Upper lobe of left lung (tissue), 6 donors: ENCODE measurements at regions not wholly inside any gene's neighbourhood (a gene's known extent, or its start where the extent isn't known, plus 50 kb on each side); places are given as distances from the start of the nearest gene placed in this dataset.
A peak's percentile ranks its signal among the peaks of the same experiment; 100 is the strongest.

Experiments used
- ATAC-seq, 2 donors: fragments of 200-7000 bp; cut with Tn5 transposase; one replicate each; pipeline ENCODE4 v1.9.1; 2022; ENCODE audit warnings: mild to moderate bottlenecking in 2 of 2, moderate library complexity in 2 of 2; ENCODE audit not compliant: low FRiP score in 2 of 2
- DNase-seq, 2 donors: peaks; one replicate each; pipeline ENCODE4 v3.0.0-alpha.2; 2019 to 2020
- H3K27ac ChIP-seq, 4 donors: fragments of 200-600 bp; sonication (generic); one replicate each; pipeline ENCODE4 v1.5.1; 2016 to 2019
- H3K27me3 ChIP-seq, 4 donors: fragments of 200-600 bp; sonication (generic); one replicate each; pipeline ENCODE4 v1.5.1; 2017 to 2019
- H3K36me3 ChIP-seq, 4 donors: fragments of 200-600 bp; sonication (generic); one replicate each; pipeline ENCODE4 v1.5.1; 2016 to 2019
- H3K4me1 ChIP-seq, 4 donors: fragments of 200-600 bp; sonication (generic); one replicate each; pipeline ENCODE4 v1.5.1; 2018 to 2019
- H3K4me3 ChIP-seq, 4 donors: fragments of 200-600 bp; sonication (generic); one replicate each; pipeline ENCODE4 v1.5.1; 2017 to 2019; ENCODE audit warnings: mild to moderate bottlenecking in 2 of 4, moderate library complexity in 1 of 4
- H3K9me3 ChIP-seq, 4 donors: fragments of 200-600 bp; sonication (generic); one replicate each; pipeline ENCODE4 v1.5.1; 2018 to 2019
- EP300 ChIP-seq, 4 donors: sonication (generic); formaldehyde crosslinking; IDR thresholded peaks; one replicate each; pipeline ENCODE4 v1.5.1; 2017; ENCODE audit warnings: antibody characterized with exemption in 4 of 4, control low read depth in 2 of 4
- POLR2A ChIP-seq, 4 donors: fragments of 450-650 bp; IDR thresholded peaks; one replicate each; pipeline ENCODE4 v1.5.1; 2016 to 2017; ENCODE audit warnings: antibody characterized with exemption in 4 of 4, mild to moderate bottlenecking in 2 of 4
- POLR2AphosphoS5 ChIP-seq, 2 donors: sonication (generic); formaldehyde crosslinking; IDR thresholded peaks; one replicate each; pipeline ENCODE4 v1.5.1; 2017; ENCODE audit warnings: antibody characterized with exemption in 2 of 2
- WGBS, 2 donors: methylation state at CpG; one replicate each; pipeline ENCODE4 v1.1.5; 2017 to 2018; 5-methylcytosine and 5-hydroxymethylcytosine counted together
- TF ChIP-seq, protein P1 (sequence below), 6 experiments: fragments of 450-650 bp in 4 of 6; fragments of 200-600 bp in 2 of 6; sonication (generic) in 2 of 6; IDR thresholded peaks; one replicate each; pipeline ENCODE4 v1.5.1; 2016 to 2019; ENCODE audit warnings: antibody characterized with exemption in 6 of 6
- donor health status: DM: no; HTN: no; CAD: no; lungs with moderate emphysema.
- donor health status: DM: no; HTN: yes; CAD: no; lungs with severe emphysema.

GRCh38 chr12:28817524-28817923 lies 331.6 kb upstream of the FAR2 start:
- TF ChIP-seq POLR2AphosphoS5 (IDR thresholded peaks at IDR 0.05) (no peak), POLR2A (IDR thresholded peaks at IDR 0.05) (no peak), EP300 (IDR thresholded peaks at IDR 0.05) (no peak)
- TF ChIP-seq, protein P1, sequence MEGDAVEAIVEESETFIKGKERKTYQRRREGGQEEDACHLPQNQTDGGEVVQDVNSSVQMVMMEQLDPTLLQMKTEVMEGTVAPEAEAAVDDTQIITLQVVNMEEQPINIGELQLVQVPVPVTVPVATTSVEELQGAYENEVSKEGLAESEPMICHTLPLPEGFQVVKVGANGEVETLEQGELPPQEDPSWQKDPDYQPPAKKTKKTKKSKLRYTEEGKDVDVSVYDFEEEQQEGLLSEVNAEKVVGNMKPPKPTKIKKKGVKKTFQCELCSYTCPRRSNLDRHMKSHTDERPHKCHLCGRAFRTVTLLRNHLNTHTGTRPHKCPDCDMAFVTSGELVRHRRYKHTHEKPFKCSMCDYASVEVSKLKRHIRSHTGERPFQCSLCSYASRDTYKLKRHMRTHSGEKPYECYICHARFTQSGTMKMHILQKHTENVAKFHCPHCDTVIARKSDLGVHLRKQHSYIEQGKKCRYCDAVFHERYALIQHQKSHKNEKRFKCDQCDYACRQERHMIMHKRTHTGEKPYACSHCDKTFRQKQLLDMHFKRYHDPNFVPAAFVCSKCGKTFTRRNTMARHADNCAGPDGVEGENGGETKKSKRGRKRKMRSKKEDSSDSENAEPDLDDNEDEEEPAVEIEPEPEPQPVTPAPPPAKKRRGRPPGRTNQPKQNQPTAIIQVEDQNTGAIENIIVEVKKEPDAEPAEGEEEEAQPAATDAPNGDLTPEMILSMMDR (IDR thresholded peaks at IDR 0.05): no peak
- Histone ChIP-seq H3K27me3 (no peaks in the 10 kb centered on the region), H3K9me3 (no peaks in the 10 kb centered on the region), H3K4me1 (no peaks in the 10 kb centered on the region), H3K4me3 (no peak overlapping the region), H3K27ac (no peak overlapping the region), H3K36me3 (no peaks in the 10 kb centered on the region)
- WGBS, 2 donors: 87 to 88% methylated on average over 4 to 7 of the region's 7 CpGs
- DNase-seq (no peak), ATAC-seq (no peak)

- no peaks in the 10 kb centered on the region for H3K27me3 ChIP-seq
- H3K36me3 ChIP-seq: no peaks in the 10 kb centered on the region
- H3K9me3 ChIP-seq: no peaks in the 10 kb centered on the region
- TF ChIP-seq EP300 (IDR thresholded peaks at IDR 0.05) (no peak), POLR2A (IDR thresholded peaks at IDR 0.05) (no peak), POLR2AphosphoS5 (IDR thresholded peaks at IDR 0.05) (no peak)
- TF ChIP-seq, protein P1 (IDR thresholded peaks at IDR 0.05): no peak
- H3K4me3 ChIP-seq: no peak overlapping the region
- ATAC-seq: peak in 1 of 2 donors; percentile 67
- DNase-seq: no peak
- H3K4me1 ChIP-seq: no peaks in the 10 kb centered on the region
- 78 to 82% methylated on average over 2 of the region's 2 CpGs for WGBS, 2 donors
- no peak overlapping the region for H3K27ac ChIP-seq
Measured at GRCh38 chr12:28824193-28824846, 324.8 kb upstream of the FAR2 start.

- TF ChIP-seq EP300 (IDR thresholded peaks at IDR 0.05) (no peak), POLR2A (IDR thresholded peaks at IDR 0.05) (no peak), POLR2AphosphoS5 (IDR thresholded peaks at IDR 0.05) (no peak)
- TF ChIP-seq, protein P1 (IDR thresholded peaks at IDR 0.05): no peak
- Histone ChIP-seq H3K4me3 (no peak overlapping the region), H3K36me3 (no peaks in the 10 kb centered on the region), H3K27ac (no peak overlapping the region), H3K27me3 (no peaks in the 10 kb centered on the region), H3K4me1 (no peaks in the 10 kb centered on the region), H3K9me3 (no peaks in the 10 kb centered on the region)
- ATAC-seq (peak in 1 of 2 donors; percentile 83), DNase-seq (no peak)
Measured at GRCh38 chr12:28824849-28825248, 324.2 kb upstream of the FAR2 start.

- H3K27me3 ChIP-seq: no peaks in the 10 kb centered on the region
- no peaks in the 10 kb centered on the region for H3K4me1 ChIP-seq
- no peak overlapping the region for H3K27ac ChIP-seq
- H3K4me3 ChIP-seq: no peak overlapping the region
- H3K36me3 ChIP-seq: no peaks in the 10 kb centered on the region
- no peak for TF ChIP-seq POLR2A (IDR thresholded peaks at IDR 0.05)
- TF ChIP-seq, protein P1 (IDR thresholded peaks at IDR 0.05): no peak
- TF ChIP-seq EP300 (IDR thresholded peaks at IDR 0.05): no peak
- TF ChIP-seq POLR2AphosphoS5 (IDR thresholded peaks at IDR 0.05): no peak
- no peaks in the 10 kb centered on the region for H3K9me3 ChIP-seq
- DNase-seq (no peak), ATAC-seq (no peak)
Measured at GRCh38 chr12:28826766-28827165, 322.3 kb upstream of the FAR2 start.

DNA sequence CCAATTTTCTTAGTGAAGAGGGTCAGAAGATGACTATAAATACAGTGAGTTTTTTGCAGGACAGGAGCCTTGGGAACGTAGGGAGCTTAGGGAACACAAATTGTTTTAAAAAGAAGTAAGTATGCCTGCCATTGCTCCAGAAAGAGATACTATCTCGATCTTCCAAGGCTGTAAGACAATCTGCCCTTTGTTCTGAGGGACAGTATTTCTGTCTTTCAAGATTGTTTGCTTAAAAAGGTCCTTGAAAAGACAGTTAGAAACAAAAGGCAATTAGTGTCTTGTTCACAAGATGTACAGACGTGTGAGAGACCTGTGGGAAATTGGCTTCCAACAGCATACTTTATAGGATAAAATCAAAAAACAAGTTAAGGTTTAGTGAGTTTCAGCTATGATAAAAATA lies 321.2 kb upstream of the FAR2 start:
- H3K4me3 ChIP-seq: no peak overlapping the region
- TF ChIP-seq, protein P1 (IDR thresholded peaks at IDR 0.05): no peak
- no peak for TF ChIP-seq EP300 (IDR thresholded peaks at IDR 0.05)
- TF ChIP-seq POLR2A (IDR thresholded peaks at IDR 0.05): no peak
- no peak for TF ChIP-seq POLR2AphosphoS5 (IDR thresholded peaks at IDR 0.05)
- H3K27me3 ChIP-seq: no peaks in the 10 kb centered on the region
- no peaks in the 10 kb centered on the region for H3K9me3 ChIP-seq
- 26 to 31% methylated on average over 3 of the region's 3 CpGs for WGBS, 2 donors
- no peaks in the 10 kb centered on the region for H3K36me3 ChIP-seq
- H3K4me1 ChIP-seq: no peaks in the 10 kb centered on the region
- no peak for DNase-seq
- no peak for ATAC-seq
- no peak overlapping the region for H3K27ac ChIP-seq
